GM12891 (cell line): ENCODE measurements at regions not wholly inside any gene's neighbourhood (a gene's known extent, or its start where the extent isn't known, plus 50 kb on each side); places are given as distances from the start of the nearest gene placed in this dataset.

Experiments used
- POLR2A ChIP-seq: IDR thresholded peaks from 2 replicates; pipeline ENCODE4 v1.6.1; 2011; ENCODE audit warnings: low read depth, low read length, control low read depth
- POLR2AphosphoS5 ChIP-seq: IDR thresholded peaks from 2 replicates; pipeline ENCODE4 v1.6.1; 2011; ENCODE audit warnings: low read depth, low read length, control low read depth
- SPI1 ChIP-seq: IDR thresholded peaks from 2 replicates; pipeline ENCODE4 v1.6.1; 2011; ENCODE audit warnings: low read depth, low read length, control low read depth
- TAF1 ChIP-seq: IDR thresholded peaks from 2 replicates; pipeline ENCODE4 v1.6.1; 2011; ENCODE audit warnings: low read depth, low read length, control low read depth

- TF ChIP-seq POLR2AphosphoS5 (no peak), POLR2A (no peak), SPI1 (no peak), TAF1 (no peak)
Measured at GRCh38 chr12:111110556-111110955, 190.2 kb upstream of the MYL2 start.
